Activated T-helper 2 cell treated with anti-CD3 and anti-CD28 coated beads, Interferon-gamma antibody, Interleukin-2, Interleukin-4, amounts not matched to agents 10 μg/mL and 5 μg/mL and 100 μg/mL, durations not matched to agents 14 hours and 24 hours and 36 hours (primary cell): ENCODE measurements at regions not wholly inside any gene's neighbourhood (a gene's known extent, or its start where the extent isn't known, plus 50 kb on each side); places are given as distances from the start of the nearest gene placed in this dataset.
"Not testable (repeated sequence)": the region's sequence is repeated elsewhere in the genome, so short reads cannot be mapped to it uniquely, and the experiment has no call there.

Source experiments
- DNase-seq: peaks from one replicate; pipeline ENCODE4 v3.0.0; 2021; ENCODE audit warnings: low spot score
- H3K27ac Mint-ChIP-seq: one replicate; pipeline ENCODE4 v1.8.0; 2021; ENCODE audit warnings: mixed read lengths
- H3K27me3 Mint-ChIP-seq: one replicate; pipeline ENCODE4 v1.8.0; 2021; ENCODE audit warnings: low read depth, mixed read lengths
- H3K36me3 Mint-ChIP-seq: one replicate; pipeline ENCODE4 v1.8.0; 2021; ENCODE audit warnings: low read depth, mixed read lengths
- H3K4me1 Mint-ChIP-seq: one replicate; pipeline ENCODE4 v1.8.0; 2021; ENCODE audit warnings: low read depth, mixed read lengths
- H3K4me3 Mint-ChIP-seq: one replicate; pipeline ENCODE4 v1.8.0; 2021; ENCODE audit warnings: low read depth, mild to moderate bottlenecking, moderate library complexity, mixed read lengths
- H3K9me3 Mint-ChIP-seq: one replicate; pipeline ENCODE4 v1.8.0; 2021; ENCODE audit warnings: mixed read lengths
- intact Hi-C: fragments of 100-400 bp; cut with micrococcal nuclease; formaldehyde crosslinking; loops from one replicate; pipeline ENCODE4 v1.15.1; 2023

GRCh38 chr2:190742431-190742830 is 93.5 kb downstream of the NAB1 start:
- Mint-ChIP-seq H3K4me1 (peaks cover 14% of the 10 kb centered on the region), H3K4me3 (no peak overlapping the region), H3K27ac (no peak overlapping the region), H3K27me3 (no peaks in the 10 kb centered on the region), H3K9me3 (no peaks in the 10 kb centered on the region), H3K36me3 (no peaks in the 10 kb centered on the region)
- DNase-seq, result no peak
- intact Hi-C loops, result no loop called here

DNA sequence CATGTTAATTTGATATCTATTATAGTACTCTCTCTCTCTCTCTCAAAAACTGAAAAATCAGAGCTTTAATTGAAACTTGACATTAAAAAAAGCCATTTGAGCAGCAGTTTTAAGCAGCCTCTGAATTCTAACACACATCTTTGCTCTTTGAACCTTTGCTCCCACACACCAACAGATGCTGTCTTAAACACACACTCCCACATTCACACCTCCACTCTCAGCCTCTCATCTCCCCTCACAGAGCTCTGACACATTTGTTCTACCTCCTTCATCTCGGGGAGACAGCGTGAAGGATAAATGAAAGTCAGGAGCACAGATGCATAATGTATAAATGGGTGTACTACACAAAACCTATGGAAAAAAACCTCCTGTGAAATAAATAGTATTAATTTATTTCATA is 95.2 kb downstream of the NAB1 start:
- Mint-ChIP-seq H3K4me3 (no peak overlapping the region), H3K27ac (peak overlapping the region; percentile 50), H3K27me3 (no peaks in the 10 kb centered on the region), H3K9me3 (no peaks in the 10 kb centered on the region), H3K4me1 (peaks cover 15% of the 10 kb centered on the region), H3K36me3 (no peaks in the 10 kb centered on the region)
- intact Hi-C loops, result no loop called here
- DNase-seq, result no peak

DNA sequence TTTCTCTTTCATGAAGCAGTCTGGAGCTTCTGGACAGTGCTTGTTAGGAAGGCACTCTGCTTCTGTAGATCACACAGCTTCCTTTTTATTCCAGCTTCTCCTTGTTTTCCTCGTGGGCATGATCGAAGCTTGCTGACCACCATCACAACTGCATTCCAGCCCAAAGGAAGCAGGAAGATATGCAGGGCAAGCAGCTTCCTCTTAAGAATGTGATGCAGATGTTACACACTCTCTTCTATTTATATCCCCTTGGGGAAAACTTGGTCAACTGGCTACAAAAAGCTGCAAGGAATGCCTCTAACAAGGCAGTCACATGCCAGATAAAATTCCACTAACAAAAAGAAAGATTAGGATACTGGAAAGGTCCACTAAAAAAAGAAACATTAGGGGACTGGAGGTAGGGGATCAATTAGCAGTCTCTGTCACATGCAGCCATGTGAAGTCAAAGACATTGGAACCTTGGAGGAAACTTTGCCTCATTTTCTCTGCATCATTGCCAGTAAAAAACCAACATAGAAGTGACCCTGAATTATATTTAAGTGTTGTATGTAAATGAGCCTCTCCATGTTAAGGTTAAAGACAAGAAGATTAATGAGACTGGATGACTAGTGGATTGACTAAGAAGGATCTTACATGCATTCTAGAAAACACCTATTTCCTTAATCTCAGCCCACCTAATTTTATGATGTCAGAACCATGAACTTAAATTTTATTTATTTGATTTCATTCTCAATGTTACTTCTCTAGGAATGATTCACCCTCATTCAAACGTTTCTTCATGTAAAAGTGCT is 98.3 kb downstream of the NAB1 start:
- DNase-seq, result no peak
- Mint-ChIP-seq H3K4me1 (peaks cover 19% of the 10 kb centered on the region), H3K4me3 (no peak overlapping the region), H3K27ac (no peak overlapping the region), H3K36me3 (no peaks in the 10 kb centered on the region), H3K27me3 (no peaks in the 10 kb centered on the region), H3K9me3 (no peaks in the 10 kb centered on the region)
- intact Hi-C loops, result no loop called here

DNA sequence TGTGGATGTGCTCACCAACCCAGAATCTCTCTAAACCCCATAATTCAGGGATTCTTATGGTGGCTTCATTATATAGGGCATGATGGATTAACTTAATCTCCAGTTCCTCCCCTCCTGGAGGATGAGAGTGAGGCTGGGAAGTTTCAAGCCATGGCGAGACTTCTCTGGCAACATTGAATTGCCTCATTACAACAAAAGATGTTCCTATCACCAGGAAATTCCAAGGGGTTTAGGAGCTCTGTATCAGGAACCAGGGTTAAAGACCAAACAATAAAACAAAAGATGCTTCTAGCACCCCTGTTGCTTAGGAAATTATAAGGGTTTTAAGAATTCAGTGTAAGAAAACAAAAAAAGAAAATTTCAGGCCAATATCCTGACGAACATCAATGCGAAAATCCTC is 100.1 kb downstream of the NAB1 start:
- Mint-ChIP-seq H3K4me1 (peaks cover 14% of the 10 kb centered on the region), H3K9me3 (peaks cover 5% of the 10 kb centered on the region), H3K36me3 (no peaks in the 10 kb centered on the region), H3K27ac (no peak overlapping the region), H3K27me3 (no peaks in the 10 kb centered on the region), H3K4me3 (no peak overlapping the region)
- no peak for DNase-seq
- intact Hi-C loops, result no loop called here

GRCh38 chr2:190755772-190756415 is 107.0 kb downstream of the NAB1 start:
- intact Hi-C loops, result no loop called here
- Mint-ChIP-seq H3K27me3 (no peaks in the 10 kb centered on the region), H3K4me3 (no peak overlapping the region), H3K36me3 (no peaks in the 10 kb centered on the region), H3K4me1 (peaks cover 32% of the 10 kb centered on the region), H3K27ac (no peak overlapping the region), H3K9me3 (peaks cover 16% of the 10 kb centered on the region)
- no peak for DNase-seq

- H3K9me3 Mint-ChIP-seq, result peaks cover 11% of the 10 kb centered on the region
- no peaks in the 10 kb centered on the region for H3K36me3 Mint-ChIP-seq
- H3K4me1 Mint-ChIP-seq, result peaks cover 51% of the 10 kb centered on the region
- no peaks in the 10 kb centered on the region for H3K27me3 Mint-ChIP-seq
- intact Hi-C loops, result loop anchor here (5.0 kb wide), 1 partner anchor 107 kb away; no protein-coding TSS in a partner anchor
- no peak overlapping the region for H3K4me3 Mint-ChIP-seq
- peak overlapping the region; percentile 38 for H3K27ac Mint-ChIP-seq
- DNase-seq, result no peak
Observed at GRCh38 chr2:190759749-190760213, 110.9 kb downstream of the NAB1 start.

GRCh38 chr2:190760353-190761150 is 111.7 kb downstream of the NAB1 start:
- H3K36me3 Mint-ChIP-seq, H3K27me3 Mint-ChIP-seq, DNase-seq, H3K4me3 Mint-ChIP-seq: not testable (repeated sequence)
- intact Hi-C loops, result loop anchor here (5.0 kb wide), 1 partner anchor 108 kb away; no protein-coding TSS in a partner anchor
- H3K27ac Mint-ChIP-seq, result peak overlapping the region; percentile 28
- H3K4me1 Mint-ChIP-seq, result peaks cover 55% of the 10 kb centered on the region
- H3K9me3 Mint-ChIP-seq, result peaks cover 11% of the 10 kb centered on the region

GRCh38 chr2:190761216-190761615 is 112.3 kb downstream of the NAB1 start:
- not testable (repeated sequence) for H3K27ac Mint-ChIP-seq, H3K4me3 Mint-ChIP-seq, H3K36me3 Mint-ChIP-seq, H3K27me3 Mint-ChIP-seq, DNase-seq
- H3K9me3 Mint-ChIP-seq, result peaks cover 11% of the 10 kb centered on the region
- H3K4me1 Mint-ChIP-seq, result peaks cover 55% of the 10 kb centered on the region
- intact Hi-C loops, result loop anchor here (5.0 kb wide), 1 partner anchor 109 kb away; no protein-coding TSS in a partner anchor

DNA sequence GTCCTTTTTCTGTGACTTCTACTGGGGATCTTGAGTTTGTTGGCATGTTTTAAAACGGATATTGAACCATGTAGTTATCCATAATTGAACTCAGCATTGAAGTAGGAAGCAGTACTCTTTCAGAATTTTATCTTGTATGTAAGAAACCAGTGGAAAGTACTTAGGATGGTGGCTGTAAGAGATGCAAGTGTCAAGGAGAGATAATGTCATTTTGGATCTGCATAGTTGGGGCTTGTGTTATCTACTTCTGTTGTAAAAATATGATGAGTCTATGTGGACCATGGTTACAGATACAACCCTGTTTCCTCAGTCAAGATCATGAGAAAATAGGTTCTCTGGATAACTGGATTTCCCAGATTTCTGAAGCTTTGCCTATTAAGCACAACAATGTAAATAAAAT is 113.7 kb downstream of the NAB1 start:
- no peak for DNase-seq
- intact Hi-C loops, result loop anchor here (5.0 kb wide), 1 partner anchor 110 kb away; no protein-coding TSS in a partner anchor
- peaks cover 48% of the 10 kb centered on the region for H3K4me1 Mint-ChIP-seq
- no peaks in the 10 kb centered on the region for H3K27me3 Mint-ChIP-seq
- no peak overlapping the region for H3K27ac Mint-ChIP-seq
- no peak overlapping the region for H3K4me3 Mint-ChIP-seq
- no peaks in the 10 kb centered on the region for H3K36me3 Mint-ChIP-seq
- peaks cover 11% of the 10 kb centered on the region for H3K9me3 Mint-ChIP-seq

GRCh38 chr2:190763100-190763499 is 114.2 kb downstream of the NAB1 start:
- H3K4me1 Mint-ChIP-seq, result peaks cover 51% of the 10 kb centered on the region
- intact Hi-C loops, result loop anchor here (5.0 kb wide), 1 partner anchor 111 kb away; no protein-coding TSS in a partner anchor
- H3K27me3 Mint-ChIP-seq, result no peaks in the 10 kb centered on the region
- H3K36me3 Mint-ChIP-seq, result no peaks in the 10 kb centered on the region
- no peak for DNase-seq
- H3K4me3 Mint-ChIP-seq, result no peak overlapping the region
- H3K27ac Mint-ChIP-seq, result no peak overlapping the region
- H3K9me3 Mint-ChIP-seq, result peaks cover 11% of the 10 kb centered on the region

- Mint-ChIP-seq H3K27ac (peak overlapping the region; percentile 52), H3K36me3 (no peaks in the 10 kb centered on the region), H3K9me3 (peaks cover 11% of the 10 kb centered on the region), H3K4me1 (peaks cover 53% of the 10 kb centered on the region), H3K4me3 (no peak overlapping the region), H3K27me3 (no peaks in the 10 kb centered on the region)
- no peak for DNase-seq
- intact Hi-C loops, result loop anchor here (1.0 to 5.0 kb wide), 3 partner anchors 27 to 112 kb away; no protein-coding TSS in a partner anchor
Observed at GRCh38 chr2:190763901-190764514, 115.1 kb downstream of the NAB1 start.
